GM23338 (cell line): ENCODE measurements at regions not wholly inside any gene's neighbourhood (a gene's known extent, or its start where the extent isn't known, plus 50 kb on each side); places are given as distances from the start of the nearest gene placed in this dataset.

Source experiments
- CREB1 ChIP-seq: fragments of 250-450 bp; sonication (Bioruptor Pico); IDR thresholded peaks from 2 replicates; pipeline ENCODE4 v1.5.0; 2020; ENCODE audit warnings: low read depth, mild to moderate bottlenecking, moderate library complexity
- EZH2phosphoT487 ChIP-seq: fragments of 200-600 bp; sonication (generic); IDR thresholded peaks from one replicate; pipeline ENCODE4 v1.8.1; 2018; ENCODE audit warnings: antibody characterized with exemption; ENCODE audit not compliant: unreplicated experiment
- JUNB ChIP-seq: IDR thresholded peaks from one replicate; pipeline ENCODE4 v1.6.1; 2016; ENCODE audit warnings: antibody characterized with exemption; ENCODE audit not compliant: unreplicated experiment
- POLR2AphosphoS5 ChIP-seq: IDR thresholded peaks from 2 replicates; pipeline ENCODE4 v1.6.1; 2016; ENCODE audit warnings: antibody characterized with exemption, low read depth
- REST ChIP-seq: IDR thresholded peaks from one replicate; pipeline ENCODE4 v1.6.1; 2018; ENCODE audit warnings: antibody characterized with exemption; ENCODE audit not compliant: unreplicated experiment
- ZNF114 ChIP-seq: fragments of 250-450 bp; sonication (Bioruptor Pico); IDR thresholded peaks from 2 replicates; pipeline ENCODE4 v1.5.0; 2020; ENCODE audit warnings: mild to moderate bottlenecking, moderate library complexity
- ZNF331 ChIP-seq: fragments of 250-450 bp; sonication (Bioruptor Pico); IDR thresholded peaks from 2 replicates; pipeline ENCODE4 v1.5.0; 2020; ENCODE audit warnings: low read depth, mild to moderate bottlenecking, moderate library complexity
- TF ChIP-seq, protein P1 (sequence below): fragments of 250-450 bp; sonication (Bioruptor Pico); IDR thresholded peaks from 2 replicates; pipeline ENCODE4 v1.5.0; 2020; ENCODE audit warnings: mild to moderate bottlenecking, moderate library complexity
- TF ChIP-seq, protein P2 (sequence below): IDR thresholded peaks from 2 replicates; pipeline ENCODE4 v1.6.1; 2016; ENCODE audit warnings: antibody characterized with exemption

GRCh38 chr1:98342566-98342965, 319.0 kb upstream of the SNX7 start (continued):
- TF ChIP-seq, protein P1, sequence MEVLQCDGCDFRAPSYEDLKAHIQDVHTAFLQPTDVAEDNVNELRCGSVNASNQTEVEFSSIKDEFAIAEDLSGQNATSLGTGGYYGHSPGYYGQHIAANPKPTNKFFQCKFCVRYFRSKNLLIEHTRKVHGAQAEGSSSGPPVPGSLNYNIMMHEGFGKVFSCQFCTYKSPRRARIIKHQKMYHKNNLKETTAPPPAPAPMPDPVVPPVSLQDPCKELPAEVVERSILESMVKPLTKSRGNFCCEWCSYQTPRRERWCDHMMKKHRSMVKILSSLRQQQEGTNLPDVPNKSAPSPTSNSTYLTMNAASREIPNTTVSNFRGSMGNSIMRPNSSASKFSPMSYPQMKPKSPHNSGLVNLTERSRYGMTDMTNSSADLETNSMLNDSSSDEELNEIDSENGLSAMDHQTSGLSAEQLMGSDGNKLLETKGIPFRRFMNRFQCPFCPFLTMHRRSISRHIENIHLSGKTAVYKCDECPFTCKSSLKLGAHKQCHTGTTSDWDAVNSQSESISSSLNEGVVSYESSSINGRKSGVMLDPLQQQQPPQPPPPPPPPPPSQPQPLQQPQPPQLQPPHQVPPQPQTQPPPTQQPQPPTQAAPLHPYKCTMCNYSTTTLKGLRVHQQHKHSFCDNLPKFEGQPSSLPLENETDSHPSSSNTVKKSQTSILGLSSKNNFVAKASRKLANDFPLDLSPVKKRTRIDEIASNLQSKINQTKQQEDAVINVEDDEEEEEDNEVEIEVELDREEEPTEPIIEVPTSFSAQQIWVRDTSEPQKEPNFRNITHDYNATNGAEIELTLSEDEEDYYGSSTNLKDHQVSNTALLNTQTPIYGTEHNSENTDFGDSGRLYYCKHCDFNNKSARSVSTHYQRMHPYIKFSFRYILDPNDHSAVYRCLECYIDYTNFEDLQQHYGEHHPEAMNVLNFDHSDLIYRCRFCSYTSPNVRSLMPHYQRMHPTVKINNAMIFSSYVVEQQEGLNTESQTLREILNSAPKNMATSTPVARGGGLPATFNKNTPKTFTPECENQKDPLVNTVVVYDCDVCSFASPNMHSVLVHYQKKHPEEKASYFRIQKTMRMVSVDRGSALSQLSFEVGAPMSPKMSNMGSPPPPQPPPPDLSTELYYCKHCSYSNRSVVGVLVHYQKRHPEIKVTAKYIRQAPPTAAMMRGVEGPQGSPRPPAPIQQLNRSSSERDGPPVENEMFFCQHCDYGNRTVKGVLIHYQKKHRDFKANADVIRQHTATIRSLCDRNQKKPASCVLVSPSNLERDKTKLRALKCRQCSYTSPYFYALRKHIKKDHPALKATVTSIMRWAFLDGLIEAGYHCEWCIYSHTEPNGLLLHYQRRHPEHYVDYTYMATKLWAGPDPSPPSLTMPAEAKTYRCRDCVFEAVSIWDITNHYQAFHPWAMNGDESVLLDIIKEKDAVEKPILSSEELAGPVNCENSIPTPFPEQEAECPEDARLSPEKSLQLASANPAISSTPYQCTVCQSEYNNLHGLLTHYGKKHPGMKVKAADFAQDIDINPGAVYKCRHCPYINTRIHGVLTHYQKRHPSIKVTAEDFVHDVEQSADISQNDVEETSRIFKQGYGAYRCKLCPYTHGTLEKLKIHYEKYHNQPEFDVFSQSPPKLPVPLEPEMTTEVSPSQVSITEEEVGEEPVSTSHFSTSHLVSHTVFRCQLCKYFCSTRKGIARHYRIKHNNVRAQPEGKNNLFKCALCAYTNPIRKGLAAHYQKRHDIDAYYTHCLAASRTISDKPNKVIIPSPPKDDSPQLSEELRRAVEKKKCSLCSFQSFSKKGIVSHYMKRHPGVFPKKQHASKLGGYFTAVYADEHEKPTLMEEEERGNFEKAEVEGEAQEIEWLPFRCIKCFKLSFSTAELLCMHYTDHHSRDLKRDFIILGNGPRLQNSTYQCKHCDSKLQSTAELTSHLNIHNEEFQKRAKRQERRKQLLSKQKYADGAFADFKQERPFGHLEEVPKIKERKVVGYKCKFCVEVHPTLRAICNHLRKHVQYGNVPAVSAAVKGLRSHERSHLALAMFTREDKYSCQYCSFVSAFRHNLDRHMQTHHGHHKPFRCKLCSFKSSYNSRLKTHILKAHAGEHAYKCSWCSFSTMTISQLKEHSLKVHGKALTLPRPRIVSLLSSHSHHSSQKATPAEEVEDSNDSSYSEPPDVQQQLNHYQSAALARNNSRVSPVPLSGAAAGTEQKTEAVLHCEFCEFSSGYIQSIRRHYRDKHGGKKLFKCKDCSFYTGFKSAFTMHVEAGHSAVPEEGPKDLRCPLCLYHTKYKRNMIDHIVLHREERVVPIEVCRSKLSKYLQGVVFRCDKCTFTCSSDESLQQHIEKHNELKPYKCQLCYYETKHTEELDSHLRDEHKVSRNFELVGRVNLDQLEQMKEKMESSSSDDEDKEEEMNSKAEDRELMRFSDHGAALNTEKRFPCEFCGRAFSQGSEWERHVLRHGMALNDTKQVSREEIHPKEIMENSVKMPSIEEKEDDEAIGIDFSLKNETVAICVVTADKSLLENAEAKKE = no peak
- TF ChIP-seq ZNF331 (no peak), JUNB (no peak), EZH2phosphoT487 (no peak), ZNF114 (CRISPR knock-in tag) (no peak), REST (no peak), POLR2AphosphoS5 (no peak), CREB1 (no peak)
- TF ChIP-seq, protein P2, sequence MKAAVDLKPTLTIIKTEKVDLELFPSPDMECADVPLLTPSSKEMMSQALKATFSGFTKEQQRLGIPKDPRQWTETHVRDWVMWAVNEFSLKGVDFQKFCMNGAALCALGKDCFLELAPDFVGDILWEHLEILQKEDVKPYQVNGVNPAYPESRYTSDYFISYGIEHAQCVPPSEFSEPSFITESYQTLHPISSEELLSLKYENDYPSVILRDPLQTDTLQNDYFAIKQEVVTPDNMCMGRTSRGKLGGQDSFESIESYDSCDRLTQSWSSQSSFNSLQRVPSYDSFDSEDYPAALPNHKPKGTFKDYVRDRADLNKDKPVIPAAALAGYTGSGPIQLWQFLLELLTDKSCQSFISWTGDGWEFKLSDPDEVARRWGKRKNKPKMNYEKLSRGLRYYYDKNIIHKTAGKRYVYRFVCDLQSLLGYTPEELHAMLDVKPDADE = no peak
